ENCODE measurements at regions not wholly inside any gene's neighbourhood (a gene's known extent, or its start where the extent isn't known, plus 50 kb on each side); places are given as distances from the start of the nearest gene placed in this dataset.
"Not testable (repeated sequence)": the region's sequence is repeated elsewhere in the genome, so short reads cannot be mapped to it uniquely, and the experiment has no call there.

GRCh38 chr17:71202449-71202848 lies 918.4 kb upstream of the SOX9 start:
- H3K4me3 ChIP-seq (ENCODE audit: low read depth, low read length, poor library complexity, severe bottlenecking): no peak overlapping the region
- peaks cover 20% of the 10 kb centered on the region for H3K9me3 ChIP-seq (ENCODE audit: low read depth, low read length, poor library complexity, severe bottlenecking)
- intact Hi-C loops (cut with micrococcal nuclease; ENCODE audit: unreplicated experiment): no loop called here
- ChIA-PET POLR2A (ENCODE audit: low non-redundant PET) (no interaction called here), CTCF (no interaction called here)
- no peak for DNase-seq (ENCODE audit: low spot score)
- H3K4me1 ChIP-seq (ENCODE audit: insufficient read depth, low read length, poor library complexity, severe bottlenecking): no peaks in the 10 kb centered on the region
- BruUV-seq (replicated peaks): no TSS peak
- H3K36me3 ChIP-seq (ENCODE audit: insufficient read depth, low read length, poor library complexity, severe bottlenecking): no peaks in the 10 kb centered on the region
- no peak for TF ChIP-seq CTCF (conservative IDR thresholded peaks at IDR 0.05; ENCODE audit: low read depth, low read length)
- TF ChIP-seq EZH2 (IDR thresholded peaks at IDR 0.05; ENCODE audit: borderline replicate concordance, low read depth, low read length, poor library complexity, severe bottlenecking): no peak
- no peaks in the 10 kb centered on the region for H3K27me3 ChIP-seq (replicated peaks; ENCODE audit: insufficient read depth, low read depth, low read length, poor library complexity)
- H3K27ac ChIP-seq (ENCODE audit: low read depth, low read length, poor library complexity, severe bottlenecking): no peak overlapping the region

GRCh38 chr17:71203953-71204352 lies 916.9 kb upstream of the SOX9 start:
- ChIA-PET POLR2A (ENCODE audit: low non-redundant PET) (no interaction called here), CTCF (no interaction called here)
- intact Hi-C loops (cut with micrococcal nuclease; ENCODE audit: unreplicated experiment): no loop called here
- Histone ChIP-seq H3K4me3 (ENCODE audit: low read depth, low read length, poor library complexity, severe bottlenecking) (no peak overlapping the region), H3K9me3 (ENCODE audit: low read depth, low read length, poor library complexity, severe bottlenecking) (peaks cover 13% of the 10 kb centered on the region), H3K27ac (ENCODE audit: low read depth, low read length, poor library complexity, severe bottlenecking) (no peak overlapping the region), H3K4me1 (ENCODE audit: insufficient read depth, low read length, poor library complexity, severe bottlenecking) (no peaks in the 10 kb centered on the region), H3K27me3 (replicated peaks; ENCODE audit: insufficient read depth, low read depth, low read length, poor library complexity) (no peaks in the 10 kb centered on the region), H3K36me3 (ENCODE audit: insufficient read depth, low read length, poor library complexity, severe bottlenecking) (no peaks in the 10 kb centered on the region)
- BruUV-seq (replicated peaks): no TSS peak
- TF ChIP-seq CTCF (conservative IDR thresholded peaks at IDR 0.05; ENCODE audit: low read depth, low read length) (no peak), EZH2 (IDR thresholded peaks at IDR 0.05; ENCODE audit: borderline replicate concordance, low read depth, low read length, poor library complexity, severe bottlenecking) (no peak)
- no peak for DNase-seq (ENCODE audit: low spot score)

- H3K27me3 ChIP-seq (replicated peaks; ENCODE audit: insufficient read depth, low read depth, low read length, poor library complexity); POLR2A ChIA-PET (ENCODE audit: low non-redundant PET); DNase-seq (ENCODE audit: low spot score); H3K4me1 ChIP-seq (ENCODE audit: insufficient read depth, low read length, poor library complexity, severe bottlenecking); intact Hi-C loops (cut with micrococcal nuclease; ENCODE audit: unreplicated experiment); H3K27ac ChIP-seq (ENCODE audit: low read depth, low read length, poor library complexity, severe bottlenecking); CTCF ChIA-PET; H3K4me3 ChIP-seq (ENCODE audit: low read depth, low read length, poor library complexity, severe bottlenecking); H3K36me3 ChIP-seq (ENCODE audit: insufficient read depth, low read length, poor library complexity, severe bottlenecking); BruUV-seq (replicated peaks): not testable (repeated sequence)
- peaks cover 13% of the 10 kb centered on the region for H3K9me3 ChIP-seq (ENCODE audit: low read depth, low read length, poor library complexity, severe bottlenecking)
These were observed 914.9 kb upstream of the SOX9 start for GRCh38 chr17:71205951-71206350.

- ChIA-PET POLR2A (ENCODE audit: low non-redundant PET) (no interaction called here), CTCF (no interaction called here)
- BruUV-seq (replicated peaks): no TSS peak
- no peaks in the 10 kb centered on the region for H3K4me1 ChIP-seq (ENCODE audit: insufficient read depth, low read length, poor library complexity, severe bottlenecking)
- H3K36me3 ChIP-seq (ENCODE audit: insufficient read depth, low read length, poor library complexity, severe bottlenecking): no peaks in the 10 kb centered on the region
- no peaks in the 10 kb centered on the region for H3K27me3 ChIP-seq (replicated peaks; ENCODE audit: insufficient read depth, low read depth, low read length, poor library complexity)
- H3K4me3 ChIP-seq (ENCODE audit: low read depth, low read length, poor library complexity, severe bottlenecking): no peak overlapping the region
- intact Hi-C loops (cut with micrococcal nuclease; ENCODE audit: unreplicated experiment): no loop called here
- DNase-seq (ENCODE audit: low spot score): no peak
- H3K9me3 ChIP-seq (ENCODE audit: low read depth, low read length, poor library complexity, severe bottlenecking): peaks cover 6% of the 10 kb centered on the region
- TF ChIP-seq CTCF (conservative IDR thresholded peaks at IDR 0.05; ENCODE audit: low read depth, low read length) (no peak), EZH2 (IDR thresholded peaks at IDR 0.05; ENCODE audit: borderline replicate concordance, low read depth, low read length, poor library complexity, severe bottlenecking) (no peak)
- H3K27ac ChIP-seq (ENCODE audit: low read depth, low read length, poor library complexity, severe bottlenecking): no peak overlapping the region
These were observed 912.6 kb upstream of the SOX9 start for GRCh38 chr17:71208111-71208704.
